ENCODE measurements at regions not wholly inside any gene's neighbourhood (a gene's known extent, or its start where the extent isn't known, plus 50 kb on each side); places are given as distances from the start of the nearest gene placed in this dataset.

- TF ChIP-seq KDM5A (IDR thresholded peaks at IDR 0.05), result no peak
- TF ChIP-seq HDAC2 (IDR thresholded peaks at IDR 0.05), result no peak
- TF ChIP-seq RAD21 (conservative IDR thresholded peaks at IDR 0.05 in 1 of 2, IDR thresholded peaks at IDR 0.05 in 1 of 2), result no peak
- TF ChIP-seq CTCF (IDR thresholded peaks at IDR 0.05), result no peak
- TF ChIP-seq EP300 (IDR thresholded peaks at IDR 0.05), result no peak
- TF ChIP-seq HOXB13 (CRISPR knock-in tag; IDR thresholded peaks at IDR 0.05; ENCODE audit: low read depth), result no peak
- no peak for TF ChIP-seq JUN (IDR thresholded peaks at IDR 0.05)
- TF ChIP-seq SREBF2 (IDR thresholded peaks at IDR 0.05), result no peak
- TF ChIP-seq ESRRA (IDR thresholded peaks at IDR 0.05; ENCODE audit: borderline replicate concordance, low read length), result no peak
- TF ChIP-seq MAFK (IDR thresholded peaks at IDR 0.05; ENCODE audit: partially characterized antibody), result no peak
- no peak for TF ChIP-seq POLR2A (IDR thresholded peaks at IDR 0.05; ENCODE audit: low read length)
- TF ChIP-seq ZC3H11A (IDR thresholded peaks at IDR 0.05), result no peak
- no peak for TF ChIP-seq CBX8 (IDR thresholded peaks at IDR 0.05)
Observed at GRCh38 chr5:87671146-87671545, 258.4 kb upstream of the CCNH start.
